ENCODE measurements at regions not wholly inside any gene's neighbourhood (a gene's known extent, or its start where the extent isn't known, plus 50 kb on each side); places are given as distances from the start of the nearest gene placed in this dataset.
"Not testable (repeated sequence)": the region's sequence is repeated elsewhere in the genome, so short reads cannot be mapped to it uniquely, and the experiment has no call there.

DNA sequence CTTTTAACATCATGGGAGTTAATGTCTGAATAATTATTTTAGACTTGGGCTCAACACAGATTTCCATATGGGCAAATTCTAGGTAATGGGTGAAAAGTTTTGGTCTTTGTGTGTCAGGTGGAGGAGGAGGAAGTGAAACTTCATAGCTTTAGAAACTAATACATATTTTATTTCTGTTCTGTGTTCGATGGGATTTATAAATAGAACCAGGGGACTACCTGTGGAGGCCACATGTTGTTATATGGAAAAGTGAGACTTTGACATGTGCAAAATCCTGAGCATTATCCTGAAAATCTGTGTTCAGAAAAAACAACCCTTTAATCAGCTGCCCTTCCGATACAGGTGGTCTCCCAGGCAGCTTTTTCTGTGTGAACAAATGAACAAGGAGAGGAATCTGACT lies 209.5 kb downstream of the SOX2 start:
- no peak overlapping the region for H3K4me3 Mint-ChIP-seq
- DNase-seq (no peak), ATAC-seq (replicated peaks in 1 of 4) (no peak)
- Histone ChIP-seq H3K4me3 (ENCODE audit: control insufficient read depth in 1 of 2, extremely low read depth in 1 of 2, low read length in 1 of 2) (no peak overlapping the region), H3K27me3 (replicated peaks in 1 of 2; ENCODE audit: control insufficient read depth in 2 of 2, extremely low read depth in 1 of 2, insufficient read depth in 2 of 2, low read length in 1 of 2) (no peaks in the 10 kb centered on the region), H3K4me1 (ENCODE audit: control insufficient read depth in 1 of 2, extremely low read depth in 1 of 2, insufficient read depth in 2 of 2, low read length in 2 of 2) (no peaks in the 10 kb centered on the region), H3K27ac (ENCODE audit: low read length) (no peak overlapping the region), H3K9me3 (no peaks in the 10 kb centered on the region), H3K36me3 (ENCODE audit: control insufficient read depth in 2 of 2, extremely low read depth in 1 of 2, insufficient read depth in 1 of 2, low read length in 1 of 2) (no peaks in the 10 kb centered on the region)
- no peaks in the 10 kb centered on the region for H3K36me3 Mint-ChIP-seq
- no peak overlapping the region for H3K27ac Mint-ChIP-seq
- POLR2A ChIA-PET: no interaction called here
- peaks cover 0 to 7% (median 0%) of the 10 kb centered on the region in 3 donors for H3K9me3 Mint-ChIP-seq
- CTCF ChIA-PET: no interaction called here
- no CpG with 5 or more reads among the region's 2 CpGs for WGBS (ENCODE audit: insufficient coverage)
- H3K27me3 Mint-ChIP-seq: no peaks in the 10 kb centered on the region
- no peaks in the 10 kb centered on the region for H3K4me1 Mint-ChIP-seq

DNA sequence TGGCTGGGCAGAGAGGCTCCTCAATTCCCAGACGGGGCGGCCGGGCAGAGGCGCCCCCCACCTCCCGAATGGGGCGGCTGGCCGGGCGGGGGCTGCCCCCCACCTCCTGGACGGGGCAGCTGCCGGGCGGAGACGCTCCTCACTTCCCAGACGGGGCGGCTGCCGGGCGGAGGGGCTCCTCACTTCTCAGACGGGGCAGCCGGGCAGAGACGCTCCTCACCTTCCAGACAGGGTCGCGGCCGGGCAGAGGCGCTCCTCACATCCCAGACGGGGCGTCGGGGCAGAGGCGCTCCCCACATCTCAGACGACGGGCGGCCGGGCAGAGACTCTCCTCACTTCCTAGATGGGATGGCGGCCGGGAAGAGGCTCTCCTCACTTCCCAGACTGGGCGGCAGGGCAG lies 214.1 kb downstream of the SOX2 start:
- CTCF ChIA-PET; H3K27ac Mint-ChIP-seq; H3K4me1 Mint-ChIP-seq; H3K4me3 Mint-ChIP-seq; DNase-seq; H3K27me3 ChIP-seq (replicated peaks in 1 of 2; ENCODE audit: control insufficient read depth in 2 of 2, extremely low read depth in 1 of 2, insufficient read depth in 2 of 2, low read length in 1 of 2); H3K27ac ChIP-seq (ENCODE audit: low read length); ATAC-seq (replicated peaks in 1 of 4); H3K36me3 ChIP-seq (ENCODE audit: control insufficient read depth in 2 of 2, extremely low read depth in 1 of 2, insufficient read depth in 1 of 2, low read length in 1 of 2); POLR2A ChIA-PET; H3K4me1 ChIP-seq (ENCODE audit: control insufficient read depth in 1 of 2, extremely low read depth in 1 of 2, insufficient read depth in 2 of 2, low read length in 2 of 2); H3K4me3 ChIP-seq (ENCODE audit: control insufficient read depth in 1 of 2, extremely low read depth in 1 of 2, low read length in 1 of 2); H3K27me3 Mint-ChIP-seq; H3K9me3 ChIP-seq; H3K36me3 Mint-ChIP-seq: not testable (repeated sequence)
- H3K9me3 Mint-ChIP-seq: peaks cover 9 to 13% (median 10%) of the 10 kb centered on the region in 3 donors
- 90% methylated on average over 14 of the region's 34 CpGs for WGBS (ENCODE audit: insufficient coverage)

DNA sequence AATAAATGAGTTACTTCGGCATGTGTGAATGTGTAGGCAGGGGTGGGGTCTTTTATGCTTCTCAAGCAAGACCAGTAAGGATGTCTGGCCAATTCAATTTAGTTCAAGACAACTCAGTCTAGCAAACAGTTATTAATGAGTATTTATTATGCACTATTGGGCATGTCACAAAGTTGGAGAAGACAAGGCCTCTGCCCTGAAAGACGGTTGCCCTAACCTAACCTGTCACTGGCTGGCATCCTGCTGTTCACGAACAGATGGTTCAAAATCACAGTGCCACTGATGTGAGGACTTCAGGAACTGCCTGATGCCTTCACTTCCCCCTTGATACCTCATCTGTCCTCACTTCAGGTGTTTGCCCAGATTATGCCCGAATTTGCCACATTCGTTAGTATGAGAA lies 217.8 kb downstream of the SOX2 start:
- no peaks in the 10 kb centered on the region for H3K27me3 ChIP-seq (replicated peaks in 1 of 2; ENCODE audit: control insufficient read depth in 2 of 2, extremely low read depth in 1 of 2, insufficient read depth in 2 of 2, low read length in 1 of 2)
- no peak overlapping the region for H3K27ac Mint-ChIP-seq
- H3K4me1 Mint-ChIP-seq: no peaks in the 10 kb centered on the region
- no peak for ATAC-seq (replicated peaks in 1 of 4)
- no peak overlapping the region for H3K4me3 ChIP-seq (ENCODE audit: control insufficient read depth in 1 of 2, extremely low read depth in 1 of 2, low read length in 1 of 2)
- ChIA-PET CTCF (no interaction called here), POLR2A (no interaction called here)
- no peaks in the 10 kb centered on the region for H3K4me1 ChIP-seq (ENCODE audit: control insufficient read depth in 1 of 2, extremely low read depth in 1 of 2, insufficient read depth in 2 of 2, low read length in 2 of 2)
- no peak overlapping the region for H3K27ac ChIP-seq (ENCODE audit: low read length)
- H3K4me3 Mint-ChIP-seq: no peak overlapping the region
- H3K9me3 ChIP-seq: no peaks in the 10 kb centered on the region
- H3K36me3 ChIP-seq (ENCODE audit: control insufficient read depth in 2 of 2, extremely low read depth in 1 of 2, insufficient read depth in 1 of 2, low read length in 1 of 2): no peaks in the 10 kb centered on the region
- WGBS (ENCODE audit: insufficient coverage): 75% methylated on average over 2 of the region's 5 CpGs
- no peak for DNase-seq
- H3K36me3 Mint-ChIP-seq: no peaks in the 10 kb centered on the region
- peaks cover 9 to 14% (median 10%) of the 10 kb centered on the region in 3 donors for H3K9me3 Mint-ChIP-seq
- H3K27me3 Mint-ChIP-seq: no peaks in the 10 kb centered on the region

DNA sequence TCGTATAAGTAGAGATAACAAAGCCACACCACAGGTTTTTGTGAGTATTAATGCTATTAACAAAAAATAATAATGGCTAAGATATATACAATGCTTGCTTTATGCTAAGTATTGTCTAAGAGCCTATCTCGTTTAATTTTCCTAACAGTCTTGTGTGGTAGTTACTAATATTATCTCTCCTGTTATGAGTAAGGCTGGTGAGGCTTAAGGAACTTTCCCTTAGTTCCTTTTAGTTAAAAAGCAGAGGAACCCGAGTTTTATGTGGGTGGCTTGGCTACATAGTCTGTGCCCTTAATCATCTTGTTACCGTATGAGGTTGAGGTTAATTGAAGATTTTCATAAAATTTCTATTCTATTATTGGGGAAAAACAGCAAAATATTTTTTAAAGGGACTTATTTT lies 218.4 kb downstream of the SOX2 start:
- no peak overlapping the region for H3K4me3 Mint-ChIP-seq
- H3K27ac Mint-ChIP-seq: no peak overlapping the region
- ATAC-seq (replicated peaks in 1 of 4) (no peak), DNase-seq (no peak)
- no peaks in the 10 kb centered on the region for H3K36me3 ChIP-seq (ENCODE audit: control insufficient read depth in 2 of 2, extremely low read depth in 1 of 2, insufficient read depth in 1 of 2, low read length in 1 of 2)
- H3K9me3 ChIP-seq: no peaks in the 10 kb centered on the region
- ChIA-PET POLR2A (no interaction called here), CTCF (no interaction called here)
- no peaks in the 10 kb centered on the region for H3K4me1 Mint-ChIP-seq
- H3K27me3 ChIP-seq (replicated peaks in 1 of 2; ENCODE audit: control insufficient read depth in 2 of 2, extremely low read depth in 1 of 2, insufficient read depth in 2 of 2, low read length in 1 of 2): no peaks in the 10 kb centered on the region
- H3K27ac ChIP-seq (ENCODE audit: low read length): no peak overlapping the region
- no peaks in the 10 kb centered on the region for H3K4me1 ChIP-seq (ENCODE audit: control insufficient read depth in 1 of 2, extremely low read depth in 1 of 2, insufficient read depth in 2 of 2, low read length in 2 of 2)
- peaks cover 6 to 14% (median 9%) of the 10 kb centered on the region in 3 donors for H3K9me3 Mint-ChIP-seq
- no peak overlapping the region for H3K4me3 ChIP-seq (ENCODE audit: control insufficient read depth in 1 of 2, extremely low read depth in 1 of 2, low read length in 1 of 2)
- no CpG with 5 or more reads among the region's 4 CpGs for WGBS (ENCODE audit: insufficient coverage)
- H3K27me3 Mint-ChIP-seq: no peaks in the 10 kb centered on the region
- no peaks in the 10 kb centered on the region for H3K36me3 Mint-ChIP-seq

- H3K4me1 ChIP-seq (ENCODE audit: control insufficient read depth in 1 of 2, extremely low read depth in 1 of 2, insufficient read depth in 2 of 2, low read length in 2 of 2): no peaks in the 10 kb centered on the region
- ChIA-PET CTCF (no interaction called here), POLR2A (no interaction called here)
- DNase-seq (no peak), ATAC-seq (replicated peaks in 1 of 4) (no peak)
- H3K27me3 ChIP-seq (replicated peaks in 1 of 2; ENCODE audit: control insufficient read depth in 2 of 2, extremely low read depth in 1 of 2, insufficient read depth in 2 of 2, low read length in 1 of 2): no peaks in the 10 kb centered on the region
- Mint-ChIP-seq H3K4me3 (no peak overlapping the region), H3K9me3 (peaks cover 6 to 14% (median 9%) of the 10 kb centered on the region in 3 donors), H3K36me3 (no peaks in the 10 kb centered on the region), H3K27me3 (no peaks in the 10 kb centered on the region), H3K4me1 (no peaks in the 10 kb centered on the region), H3K27ac (no peak overlapping the region)
- no peaks in the 10 kb centered on the region for H3K36me3 ChIP-seq (ENCODE audit: control insufficient read depth in 2 of 2, extremely low read depth in 1 of 2, insufficient read depth in 1 of 2, low read length in 1 of 2)
- H3K4me3 ChIP-seq (ENCODE audit: control insufficient read depth in 1 of 2, extremely low read depth in 1 of 2, low read length in 1 of 2): no peak overlapping the region
- no peak overlapping the region for H3K27ac ChIP-seq (ENCODE audit: low read length)
- H3K9me3 ChIP-seq: no peaks in the 10 kb centered on the region
- WGBS (ENCODE audit: insufficient coverage): 51% methylated on average over 4 of the region's 4 CpGs
Observed at GRCh38 chr3:181932039-181932438, 220.3 kb downstream of the SOX2 start.

GRCh38 chr3:181933052-181933618 lies 221.4 kb downstream of the SOX2 start:
- Histone ChIP-seq H3K27me3 (replicated peaks in 1 of 2; ENCODE audit: control insufficient read depth in 2 of 2, extremely low read depth in 1 of 2, insufficient read depth in 2 of 2, low read length in 1 of 2) (no peaks in the 10 kb centered on the region), H3K9me3 (no peaks in the 10 kb centered on the region), H3K4me1 (ENCODE audit: control insufficient read depth in 1 of 2, extremely low read depth in 1 of 2, insufficient read depth in 2 of 2, low read length in 2 of 2) (no peaks in the 10 kb centered on the region), H3K4me3 (ENCODE audit: control insufficient read depth in 1 of 2, extremely low read depth in 1 of 2, low read length in 1 of 2) (no peak overlapping the region), H3K27ac (ENCODE audit: low read length) (no peak overlapping the region), H3K36me3 (ENCODE audit: control insufficient read depth in 2 of 2, extremely low read depth in 1 of 2, insufficient read depth in 1 of 2, low read length in 1 of 2) (no peaks in the 10 kb centered on the region)
- Mint-ChIP-seq H3K4me1 (no peaks in the 10 kb centered on the region), H3K27me3 (no peaks in the 10 kb centered on the region), H3K4me3 (no peak overlapping the region), H3K27ac (no peak overlapping the region), H3K36me3 (no peaks in the 10 kb centered on the region), H3K9me3 (peaks cover 5 to 14% (median 6%) of the 10 kb centered on the region in 3 donors)
- DNase-seq (no peak), ATAC-seq (replicated peaks in 1 of 4) (no peak)
- no CpG with 5 or more reads among the region's 4 CpGs for WGBS (ENCODE audit: insufficient coverage)
- POLR2A ChIA-PET: no interaction called here
- CTCF ChIA-PET: no interaction called here

DNA sequence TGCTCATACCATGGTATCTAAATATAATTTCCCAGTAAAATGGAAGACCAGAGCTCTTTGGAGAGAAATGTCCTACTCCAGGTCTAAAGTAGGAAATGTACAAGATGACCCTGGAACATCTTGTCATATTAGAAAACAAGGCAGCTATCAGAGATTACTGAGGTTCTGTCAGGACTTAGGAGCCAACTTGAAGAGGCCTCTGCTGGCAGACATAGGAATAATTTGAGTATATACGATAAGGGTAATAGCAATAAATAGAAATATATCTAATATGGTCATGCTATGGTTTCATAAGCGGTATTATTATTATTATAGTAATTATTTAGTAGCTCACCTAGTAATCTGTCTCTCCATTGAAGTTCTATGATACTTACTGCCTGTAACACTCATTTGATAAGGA lies 224.2 kb downstream of the SOX2 start:
- H3K27me3 Mint-ChIP-seq: no peaks in the 10 kb centered on the region
- H3K4me3 Mint-ChIP-seq: no peak overlapping the region
- H3K4me1 Mint-ChIP-seq: no peaks in the 10 kb centered on the region
- Histone ChIP-seq H3K36me3 (ENCODE audit: control insufficient read depth in 2 of 2, extremely low read depth in 1 of 2, insufficient read depth in 1 of 2, low read length in 1 of 2) (no peaks in the 10 kb centered on the region), H3K27me3 (replicated peaks in 1 of 2; ENCODE audit: control insufficient read depth in 2 of 2, extremely low read depth in 1 of 2, insufficient read depth in 2 of 2, low read length in 1 of 2) (no peaks in the 10 kb centered on the region), H3K27ac (ENCODE audit: low read length) (no peak overlapping the region), H3K9me3 (no peaks in the 10 kb centered on the region), H3K4me1 (ENCODE audit: control insufficient read depth in 1 of 2, extremely low read depth in 1 of 2, insufficient read depth in 2 of 2, low read length in 2 of 2) (no peaks in the 10 kb centered on the region), H3K4me3 (ENCODE audit: control insufficient read depth in 1 of 2, extremely low read depth in 1 of 2, low read length in 1 of 2) (no peak overlapping the region)
- no peak overlapping the region for H3K27ac Mint-ChIP-seq
- ATAC-seq (replicated peaks in 1 of 4) (no peak), DNase-seq (no peak)
- no peaks in the 10 kb centered on the region for H3K36me3 Mint-ChIP-seq
- no CpG with 5 or more reads among the region's 2 CpGs for WGBS (ENCODE audit: insufficient coverage)
- ChIA-PET CTCF (no interaction called here), POLR2A (no interaction called here)
- peaks cover 0 to 5% (median 0%) of the 10 kb centered on the region in 3 donors for H3K9me3 Mint-ChIP-seq
